ENCODE measurements at regions not wholly inside any gene's neighbourhood (a gene's known extent, or its start where the extent isn't known, plus 50 kb on each side); places are given as distances from the start of the nearest gene placed in this dataset.

DNA sequence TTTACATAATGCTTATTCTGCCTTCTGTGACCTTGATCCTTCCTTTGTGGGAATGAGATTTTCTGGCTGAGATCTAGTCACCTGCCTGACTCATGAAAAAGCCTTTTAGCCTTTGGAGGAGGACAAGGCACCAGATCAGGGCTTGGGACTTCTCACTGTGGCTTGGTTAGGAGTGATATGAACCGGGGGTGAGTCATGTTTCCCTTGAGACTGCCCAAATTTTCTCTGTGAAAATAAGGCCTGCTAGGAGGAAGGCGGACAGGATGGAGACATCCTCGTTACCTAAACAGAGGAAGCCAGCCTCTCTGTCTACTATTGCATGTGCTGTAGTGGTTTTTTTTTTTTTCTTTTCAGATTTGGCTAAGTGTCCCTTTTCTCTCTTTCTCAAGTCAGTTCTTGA lies 57.8 kb downstream of the EVX1 start (continued):
- TF ChIP-seq, protein P1, sequence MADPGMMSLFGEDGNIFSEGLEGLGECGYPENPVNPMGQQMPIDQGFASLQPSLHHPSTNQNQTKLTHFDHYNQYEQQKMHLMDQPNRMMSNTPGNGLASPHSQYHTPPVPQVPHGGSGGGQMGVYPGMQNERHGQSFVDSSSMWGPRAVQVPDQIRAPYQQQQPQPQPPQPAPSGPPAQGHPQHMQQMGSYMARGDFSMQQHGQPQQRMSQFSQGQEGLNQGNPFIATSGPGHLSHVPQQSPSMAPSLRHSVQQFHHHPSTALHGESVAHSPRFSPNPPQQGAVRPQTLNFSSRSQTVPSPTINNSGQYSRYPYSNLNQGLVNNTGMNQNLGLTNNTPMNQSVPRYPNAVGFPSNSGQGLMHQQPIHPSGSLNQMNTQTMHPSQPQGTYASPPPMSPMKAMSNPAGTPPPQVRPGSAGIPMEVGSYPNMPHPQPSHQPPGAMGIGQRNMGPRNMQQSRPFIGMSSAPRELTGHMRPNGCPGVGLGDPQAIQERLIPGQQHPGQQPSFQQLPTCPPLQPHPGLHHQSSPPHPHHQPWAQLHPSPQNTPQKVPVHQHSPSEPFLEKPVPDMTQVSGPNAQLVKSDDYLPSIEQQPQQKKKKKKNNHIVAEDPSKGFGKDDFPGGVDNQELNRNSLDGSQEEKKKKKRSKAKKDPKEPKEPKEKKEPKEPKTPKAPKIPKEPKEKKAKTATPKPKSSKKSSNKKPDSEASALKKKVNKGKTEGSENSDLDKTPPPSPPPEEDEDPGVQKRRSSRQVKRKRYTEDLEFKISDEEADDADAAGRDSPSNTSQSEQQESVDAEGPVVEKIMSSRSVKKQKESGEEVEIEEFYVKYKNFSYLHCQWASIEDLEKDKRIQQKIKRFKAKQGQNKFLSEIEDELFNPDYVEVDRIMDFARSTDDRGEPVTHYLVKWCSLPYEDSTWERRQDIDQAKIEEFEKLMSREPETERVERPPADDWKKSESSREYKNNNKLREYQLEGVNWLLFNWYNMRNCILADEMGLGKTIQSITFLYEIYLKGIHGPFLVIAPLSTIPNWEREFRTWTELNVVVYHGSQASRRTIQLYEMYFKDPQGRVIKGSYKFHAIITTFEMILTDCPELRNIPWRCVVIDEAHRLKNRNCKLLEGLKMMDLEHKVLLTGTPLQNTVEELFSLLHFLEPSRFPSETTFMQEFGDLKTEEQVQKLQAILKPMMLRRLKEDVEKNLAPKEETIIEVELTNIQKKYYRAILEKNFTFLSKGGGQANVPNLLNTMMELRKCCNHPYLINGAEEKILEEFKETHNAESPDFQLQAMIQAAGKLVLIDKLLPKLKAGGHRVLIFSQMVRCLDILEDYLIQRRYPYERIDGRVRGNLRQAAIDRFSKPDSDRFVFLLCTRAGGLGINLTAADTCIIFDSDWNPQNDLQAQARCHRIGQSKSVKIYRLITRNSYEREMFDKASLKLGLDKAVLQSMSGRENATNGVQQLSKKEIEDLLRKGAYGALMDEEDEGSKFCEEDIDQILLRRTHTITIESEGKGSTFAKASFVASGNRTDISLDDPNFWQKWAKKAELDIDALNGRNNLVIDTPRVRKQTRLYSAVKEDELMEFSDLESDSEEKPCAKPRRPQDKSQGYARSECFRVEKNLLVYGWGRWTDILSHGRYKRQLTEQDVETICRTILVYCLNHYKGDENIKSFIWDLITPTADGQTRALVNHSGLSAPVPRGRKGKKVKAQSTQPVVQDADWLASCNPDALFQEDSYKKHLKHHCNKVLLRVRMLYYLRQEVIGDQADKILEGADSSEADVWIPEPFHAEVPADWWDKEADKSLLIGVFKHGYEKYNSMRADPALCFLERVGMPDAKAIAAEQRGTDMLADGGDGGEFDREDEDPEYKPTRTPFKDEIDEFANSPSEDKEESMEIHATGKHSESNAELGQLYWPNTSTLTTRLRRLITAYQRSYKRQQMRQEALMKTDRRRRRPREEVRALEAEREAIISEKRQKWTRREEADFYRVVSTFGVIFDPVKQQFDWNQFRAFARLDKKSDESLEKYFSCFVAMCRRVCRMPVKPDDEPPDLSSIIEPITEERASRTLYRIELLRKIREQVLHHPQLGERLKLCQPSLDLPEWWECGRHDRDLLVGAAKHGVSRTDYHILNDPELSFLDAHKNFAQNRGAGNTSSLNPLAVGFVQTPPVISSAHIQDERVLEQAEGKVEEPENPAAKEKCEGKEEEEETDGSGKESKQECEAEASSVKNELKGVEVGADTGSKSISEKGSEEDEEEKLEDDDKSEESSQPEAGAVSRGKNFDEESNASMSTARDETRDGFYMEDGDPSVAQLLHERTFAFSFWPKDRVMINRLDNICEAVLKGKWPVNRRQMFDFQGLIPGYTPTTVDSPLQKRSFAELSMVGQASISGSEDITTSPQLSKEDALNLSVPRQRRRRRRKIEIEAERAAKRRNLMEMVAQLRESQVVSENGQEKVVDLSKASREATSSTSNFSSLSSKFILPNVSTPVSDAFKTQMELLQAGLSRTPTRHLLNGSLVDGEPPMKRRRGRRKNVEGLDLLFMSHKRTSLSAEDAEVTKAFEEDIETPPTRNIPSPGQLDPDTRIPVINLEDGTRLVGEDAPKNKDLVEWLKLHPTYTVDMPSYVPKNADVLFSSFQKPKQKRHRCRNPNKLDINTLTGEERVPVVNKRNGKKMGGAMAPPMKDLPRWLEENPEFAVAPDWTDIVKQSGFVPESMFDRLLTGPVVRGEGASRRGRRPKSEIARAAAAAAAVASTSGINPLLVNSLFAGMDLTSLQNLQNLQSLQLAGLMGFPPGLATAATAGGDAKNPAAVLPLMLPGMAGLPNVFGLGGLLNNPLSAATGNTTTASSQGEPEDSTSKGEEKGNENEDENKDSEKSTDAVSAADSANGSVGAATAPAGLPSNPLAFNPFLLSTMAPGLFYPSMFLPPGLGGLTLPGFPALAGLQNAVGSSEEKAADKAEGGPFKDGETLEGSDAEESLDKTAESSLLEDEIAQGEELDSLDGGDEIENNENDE (IDR thresholded peaks at IDR 0.05; ENCODE audit: insufficient replicate concordance, low read length): no peak
- TF ChIP-seq RAD21 (IDR thresholded peaks at IDR 0.05 in 1 of 2, conservative IDR thresholded peaks at IDR 0.05 in 1 of 2; ENCODE audit: low read depth in 2 of 2, low read length in 2 of 2): no peak
